Spleen (tissue), 7 donors: ENCODE measurements at regions not wholly inside any gene's neighbourhood (a gene's known extent, or its start where the extent isn't known, plus 50 kb on each side); places are given as distances from the start of the nearest gene placed in this dataset.

Experiments used
- CTCF ChIP-seq, 11 experiments: fragments of 200-600 bp in 7 of 11; fragments of 450-650 bp in 4 of 11; sonication (generic) in 4 of 11; IDR thresholded peaks in 8 of 11; conservative IDR thresholded peaks in 3 of 11; 1 replicate in 7 of 11; 2 replicates in 4 of 11; pipeline versions ENCODE4 v1.4.0 to v1.8.0; 2016 to 2021; ENCODE audit warnings: antibody characterized with exemption in 11 of 11, inconsistent platforms in 4 of 11, mild to moderate bottlenecking in 1 of 11
- POLR2A ChIP-seq, 3 donors: fragments of 450-650 bp; IDR thresholded peaks; one replicate each; pipeline ENCODE4 v1.5.1; 2017; ENCODE audit warnings: antibody characterized with exemption in 3 of 3, mild to moderate bottlenecking in 1 of 3
- POLR2AphosphoS5 ChIP-seq, 3 donors: sonication (generic); formaldehyde crosslinking; IDR thresholded peaks; one replicate each; pipeline ENCODE4 v1.5.1; 2017; ENCODE audit warnings: antibody characterized with exemption in 3 of 3
- donor health status: DM: no; HTN: no; CAD: no; lungs with moderate emphysema.
- donor health status: DM: no; HTN: no; CAD: no.
- donor health status: DM: no; HTN: no; CAD: no.

DNA sequence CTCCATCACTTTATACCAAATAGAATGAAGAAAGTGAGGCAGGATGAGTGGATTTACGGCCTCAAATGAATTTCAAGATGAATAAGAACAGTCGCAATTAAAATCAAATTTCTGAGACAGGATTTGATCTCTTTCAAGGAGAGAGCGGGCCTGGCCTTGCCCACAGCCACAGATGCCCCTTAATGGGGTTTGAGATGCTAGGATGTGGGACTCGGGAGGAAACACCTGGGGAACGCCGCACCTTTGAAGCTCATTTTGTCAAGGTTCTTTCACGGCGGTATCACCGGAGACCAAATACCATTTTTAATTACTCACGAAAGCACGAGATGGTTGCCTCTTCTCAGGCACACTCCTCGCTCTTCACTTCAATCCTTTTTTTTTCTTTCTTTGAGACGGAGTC, 178.1 kb upstream of the SDK2 start:
- no peak for TF ChIP-seq CTCF (IDR thresholded peaks at IDR 0.05 in 8 of 11, conservative IDR thresholded peaks at IDR 0.05 in 3 of 11)
- no peak for TF ChIP-seq POLR2A (IDR thresholded peaks at IDR 0.05)
- no peak for TF ChIP-seq POLR2AphosphoS5 (IDR thresholded peaks at IDR 0.05)
